ENCODE measurements at regions not wholly inside any gene's neighbourhood (a gene's known extent, or its start where the extent isn't known, plus 50 kb on each side); places are given as distances from the start of the nearest gene placed in this dataset.

- TF ChIP-seq, protein P1, sequence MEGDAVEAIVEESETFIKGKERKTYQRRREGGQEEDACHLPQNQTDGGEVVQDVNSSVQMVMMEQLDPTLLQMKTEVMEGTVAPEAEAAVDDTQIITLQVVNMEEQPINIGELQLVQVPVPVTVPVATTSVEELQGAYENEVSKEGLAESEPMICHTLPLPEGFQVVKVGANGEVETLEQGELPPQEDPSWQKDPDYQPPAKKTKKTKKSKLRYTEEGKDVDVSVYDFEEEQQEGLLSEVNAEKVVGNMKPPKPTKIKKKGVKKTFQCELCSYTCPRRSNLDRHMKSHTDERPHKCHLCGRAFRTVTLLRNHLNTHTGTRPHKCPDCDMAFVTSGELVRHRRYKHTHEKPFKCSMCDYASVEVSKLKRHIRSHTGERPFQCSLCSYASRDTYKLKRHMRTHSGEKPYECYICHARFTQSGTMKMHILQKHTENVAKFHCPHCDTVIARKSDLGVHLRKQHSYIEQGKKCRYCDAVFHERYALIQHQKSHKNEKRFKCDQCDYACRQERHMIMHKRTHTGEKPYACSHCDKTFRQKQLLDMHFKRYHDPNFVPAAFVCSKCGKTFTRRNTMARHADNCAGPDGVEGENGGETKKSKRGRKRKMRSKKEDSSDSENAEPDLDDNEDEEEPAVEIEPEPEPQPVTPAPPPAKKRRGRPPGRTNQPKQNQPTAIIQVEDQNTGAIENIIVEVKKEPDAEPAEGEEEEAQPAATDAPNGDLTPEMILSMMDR (conservative IDR thresholded peaks at IDR 0.05; ENCODE audit: low read depth, low read length), result no peak
- no peak for TF ChIP-seq EZH2 (IDR thresholded peaks at IDR 0.05; ENCODE audit: borderline replicate concordance, low read depth, low read length, poor library complexity, severe bottlenecking)
Measured at GRCh38 chr11:10925149-10925926, 67.5 kb upstream of the ZBED5 start.

Measured in A673 (cell line).